Small intestine (tissue), 7 donors: ENCODE measurements at regions not wholly inside any gene's neighbourhood (a gene's known extent, or its start where the extent isn't known, plus 50 kb on each side); places are given as distances from the start of the nearest gene placed in this dataset.
A peak's percentile ranks its signal among the peaks of the same experiment; 100 is the strongest.

Source experiments
- DNase-seq, 2 donors: peaks; one replicate each; pipeline versions ENCODE4 v3.0.0 to v3.0.0-alpha.2; 2013
- FAIRE-seq: peaks from 2 replicates; lab custom pipeline; 2012; peaks lifted over from hg19 to GRCh38; lab: Jason Lieb, UNC
- H3K27ac ChIP-seq, 3 donors: one replicate each; pipeline ENCODE4 v1.5.1; 2013; ENCODE audit warnings: low read length in 2 of 3, mild to moderate bottlenecking in 2 of 3, control low read depth in 1 of 3, inconsistent platforms in 1 of 3, low read depth in 1 of 3, moderate library complexity in 1 of 3
- H3K27me3 ChIP-seq, 3 donors: one replicate each; pipeline ENCODE4 v1.6.1; 2013; ENCODE audit warnings: low read length in 3 of 3, inconsistent platforms in 1 of 3; ENCODE audit not compliant: control insufficient read depth in 3 of 3, insufficient read depth in 3 of 3
- H3K36me3 ChIP-seq, 3 donors: one replicate each; pipeline ENCODE4 v1.6.1; 2013; ENCODE audit warnings: low read length in 3 of 3, inconsistent platforms in 1 of 3, low read depth in 1 of 3, mild to moderate bottlenecking in 1 of 3, moderate library complexity in 1 of 3; ENCODE audit not compliant: control insufficient read depth in 3 of 3, insufficient read depth in 2 of 3
- H3K4me1 ChIP-seq, 3 donors: one replicate each; pipeline ENCODE4 v1.6.1; 2013; ENCODE audit warnings: low read length in 2 of 3, inconsistent platforms in 1 of 3, low read depth in 1 of 3, mild to moderate bottlenecking in 1 of 3, moderate library complexity in 1 of 3; ENCODE audit not compliant: control insufficient read depth in 3 of 3, insufficient read depth in 2 of 3
- H3K4me3 ChIP-seq, 3 donors: one replicate each; pipeline ENCODE4 v1.5.1; 2013; ENCODE audit warnings: low read length in 3 of 3, control low read depth in 1 of 3, inconsistent platforms in 1 of 3, low read depth in 1 of 3, mild to moderate bottlenecking in 1 of 3, moderate library complexity in 1 of 3
- H3K9me3 ChIP-seq, 2 donors: one replicate each; pipeline ENCODE4 v1.6.1; 2013; ENCODE audit warnings: low read depth in 1 of 2, low read length in 1 of 2; ENCODE audit not compliant: control insufficient read depth in 2 of 2, insufficient read depth in 1 of 2
- WGBS, 3 donors: extraction: QIAGEN DNeasy Blood & Tissue Kit; methylation state at CpG; one replicate each; pipeline ENCODE4 v1.1.7; 2013; 5-methylcytosine and 5-hydroxymethylcytosine counted together
- donor health status: healthy with polysubstance abuse.
- donor health status: control.
- donor health status: control.
- donor health status: Bipolar disorder and iron deficiency.
- donor health status: healthy.

- H3K27me3 ChIP-seq: peaks cover 0 to 3% (median 0%) of the 10 kb centered on the region in 3 donors
- H3K4me1 ChIP-seq: no peaks in the 10 kb centered on the region
- H3K9me3 ChIP-seq: peaks cover 0 to 4% of the 10 kb centered on the region in 2 donors
- FAIRE-seq: no peak
- no peak overlapping the region for H3K27ac ChIP-seq
- H3K4me3 ChIP-seq: no peak overlapping the region
- H3K36me3 ChIP-seq: no peaks in the 10 kb centered on the region
- 62 to 76% (median 69%) methylated on average over 8 of the region's 8 CpGs for WGBS, 3 donors
- no peak for DNase-seq
These were observed 220.3 kb downstream of the NFATC2 start for GRCh38 chr20:51322164-51322707.

- Histone ChIP-seq H3K4me1 (no peaks in the 10 kb centered on the region), H3K9me3 (peaks cover 0 to 7% of the 10 kb centered on the region in 2 donors), H3K27ac (no peak overlapping the region), H3K27me3 (peaks cover 0 to 3% (median 0%) of the 10 kb centered on the region in 3 donors), H3K4me3 (no peak overlapping the region), H3K36me3 (no peaks in the 10 kb centered on the region)
- DNase-seq (no peak), FAIRE-seq (no peak)
- WGBS, 3 donors: 80 to 84% (median 80%) methylated on average over 17 of the region's 17 CpGs
These were observed 221.0 kb downstream of the NFATC2 start for GRCh38 chr20:51321343-51322163.

DNA sequence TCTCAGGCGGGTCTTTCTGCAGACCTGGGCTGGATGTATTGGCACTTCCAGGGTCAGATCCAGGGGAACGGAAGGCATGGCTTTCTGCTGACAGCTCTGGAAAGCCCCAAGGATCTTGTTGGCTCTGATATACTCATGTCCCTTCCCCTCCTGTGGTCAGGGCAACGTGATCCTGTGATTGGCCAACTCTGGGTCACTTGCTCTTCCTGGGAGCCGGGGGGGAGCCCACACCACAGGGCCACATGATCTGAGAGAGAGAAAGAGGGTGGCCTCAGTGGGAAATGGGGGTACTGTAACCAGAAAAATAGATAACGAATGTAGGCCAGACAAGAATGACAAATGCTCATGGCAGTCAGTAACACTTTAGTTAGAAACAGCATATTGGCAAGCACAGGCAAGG lies 223.0 kb downstream of the NFATC2 start:
- no peak overlapping the region for H3K27ac ChIP-seq
- H3K9me3 ChIP-seq: peaks cover 0 to 7% of the 10 kb centered on the region in 2 donors
- H3K27me3 ChIP-seq: peaks cover 0 to 4% (median 0%) of the 10 kb centered on the region in 3 donors
- DNase-seq (no peak), FAIRE-seq (no peak)
- no peak overlapping the region for H3K4me3 ChIP-seq
- no peaks in the 10 kb centered on the region for H3K4me1 ChIP-seq
- H3K36me3 ChIP-seq: no peaks in the 10 kb centered on the region
- 68 to 77% (median 75%) methylated on average over 5 of the region's 5 CpGs for WGBS, 3 donors

DNA sequence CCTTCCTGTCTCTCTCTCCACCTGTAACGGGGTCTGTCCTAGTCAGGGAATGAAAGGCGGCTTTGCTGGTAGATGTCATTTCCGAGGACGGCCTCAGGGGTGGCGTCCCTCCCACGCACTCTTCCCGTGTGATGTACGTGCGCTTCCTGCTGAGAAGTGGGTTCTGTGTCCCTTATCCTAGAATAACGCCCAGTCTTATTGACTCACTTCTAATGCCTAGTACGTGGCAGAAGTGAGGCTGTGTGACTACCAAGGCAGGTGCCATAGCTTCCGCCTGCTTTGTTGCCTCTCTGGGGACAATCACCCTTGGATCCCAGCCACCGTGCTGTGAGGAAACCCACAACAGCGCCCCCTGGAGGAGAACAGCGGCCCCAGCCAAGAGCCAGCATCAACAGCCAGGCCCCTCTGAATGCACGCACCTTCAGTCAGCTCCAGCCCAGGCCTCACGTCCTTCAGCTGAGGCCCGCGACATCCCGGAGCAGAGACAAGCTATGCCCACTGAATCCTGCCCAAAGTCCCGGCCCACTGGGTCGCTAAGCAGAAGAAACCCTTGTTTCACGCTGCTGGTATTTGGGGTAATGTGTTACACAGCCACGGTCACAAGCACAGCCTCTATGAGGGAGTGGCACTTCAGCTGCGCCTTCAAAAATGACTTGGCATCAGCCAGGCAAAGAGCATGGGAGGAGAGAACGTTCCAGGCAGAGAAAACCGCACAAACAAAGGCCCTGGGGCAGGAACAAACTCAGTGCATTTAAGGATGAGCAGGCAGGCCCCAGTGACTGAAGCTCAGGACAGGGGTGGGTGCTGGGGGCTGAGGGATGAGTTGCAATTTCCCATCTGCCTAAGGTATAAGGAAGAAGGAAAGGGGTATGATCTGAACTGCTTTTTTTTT lies 224.2 kb downstream of the NFATC2 start:
- H3K4me3 ChIP-seq: no peak overlapping the region
- 43 to 52% (median 48%) methylated on average over 27 of the region's 27 CpGs for WGBS, 3 donors
- DNase-seq (peak; percentile 68 to 73), FAIRE-seq (no peak)
- H3K27me3 ChIP-seq: peaks cover 0 to 6% (median 0%) of the 10 kb centered on the region in 3 donors
- peaks cover 0 to 7% of the 10 kb centered on the region in 2 donors for H3K9me3 ChIP-seq
- H3K4me1 ChIP-seq: no peaks in the 10 kb centered on the region
- no peaks in the 10 kb centered on the region for H3K36me3 ChIP-seq
- no peak overlapping the region for H3K27ac ChIP-seq

DNA sequence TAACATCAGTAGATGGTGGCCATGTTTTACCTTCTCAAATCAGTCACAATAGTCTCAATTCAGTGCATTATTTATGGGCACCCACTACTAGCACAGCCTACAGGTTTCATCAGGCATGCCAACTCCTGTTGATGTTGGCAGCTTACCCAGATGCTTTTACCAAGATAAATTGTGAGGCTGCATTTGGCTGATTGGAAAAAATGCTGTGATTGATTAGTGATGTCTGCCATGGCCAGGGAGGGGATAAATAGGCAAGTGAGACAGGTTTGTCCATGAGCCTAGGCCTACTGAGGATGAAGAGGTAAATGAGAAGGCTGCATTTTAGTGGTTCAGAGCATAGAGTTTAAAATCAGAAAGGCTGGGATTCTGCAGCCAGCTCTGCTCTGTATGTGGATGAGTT lies 227.1 kb downstream of the NFATC2 start:
- H3K4me1 ChIP-seq: peaks cover 0 to 13% (median 0%) of the 10 kb centered on the region in 3 donors
- no peak for FAIRE-seq
- no peak for DNase-seq
- no peaks in the 10 kb centered on the region for H3K36me3 ChIP-seq
- H3K27ac ChIP-seq: no peak overlapping the region
- peaks cover 0 to 6% (median 0%) of the 10 kb centered on the region in 3 donors for H3K27me3 ChIP-seq
- H3K9me3 ChIP-seq: peaks cover 0 to 7% of the 10 kb centered on the region in 2 donors
- H3K4me3 ChIP-seq: no peak overlapping the region

DNA sequence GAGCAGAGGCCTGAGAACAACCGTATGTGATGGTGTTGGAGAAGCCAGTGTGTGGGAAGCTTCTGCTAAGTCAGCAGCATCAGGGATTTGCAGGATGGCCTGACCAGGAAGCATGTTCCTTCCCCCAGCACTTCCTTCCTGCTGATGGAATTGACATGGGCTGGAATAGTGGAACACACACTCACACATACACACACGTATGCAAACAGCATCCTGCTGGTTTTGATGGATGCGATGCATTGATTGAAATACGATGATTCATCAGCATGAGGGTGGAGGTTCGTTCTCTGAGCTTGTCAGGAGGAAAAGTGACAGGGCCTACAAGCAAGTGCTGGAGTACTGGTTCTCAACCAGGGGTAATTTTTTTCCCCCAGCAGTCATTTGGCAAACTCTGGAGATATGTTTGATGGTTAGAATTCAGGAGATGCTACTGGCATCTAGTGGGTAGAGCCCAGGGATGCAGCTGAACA lies 229.1 kb downstream of the NFATC2 start:
- WGBS, 3 donors: 76 to 84% (median 83%) methylated on average over 5 of the region's 5 CpGs
- Histone ChIP-seq H3K4me3 (no peak overlapping the region), H3K27me3 (peaks cover 0 to 6% (median 0%) of the 10 kb centered on the region in 3 donors), H3K9me3 (peaks cover 0 to 7% of the 10 kb centered on the region in 2 donors), H3K4me1 (peaks cover 0 to 18% (median 0%) of the 10 kb centered on the region in 3 donors), H3K36me3 (no peaks in the 10 kb centered on the region), H3K27ac (no peak overlapping the region)
- DNase-seq: no peak
- no peak for FAIRE-seq

DNA sequence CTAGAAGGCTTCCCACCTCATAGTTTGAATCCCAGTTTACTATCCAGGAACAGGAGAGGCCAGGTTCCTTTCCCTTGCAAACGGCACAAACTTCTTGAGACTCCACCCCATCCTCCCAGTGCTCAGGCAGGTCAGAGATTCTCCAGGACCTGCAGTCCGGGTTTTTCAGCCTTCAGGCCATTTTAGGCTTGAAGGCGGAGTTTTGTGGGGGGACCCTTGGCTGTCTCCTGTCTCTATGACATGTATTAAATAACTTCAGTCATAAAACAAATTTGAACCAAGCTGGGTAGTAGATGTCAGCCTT lies 230.1 kb downstream of the NFATC2 start:
- FAIRE-seq (no peak), DNase-seq (no peak)
- Histone ChIP-seq H3K4me3 (no peak overlapping the region), H3K36me3 (no peaks in the 10 kb centered on the region), H3K9me3 (peaks cover 0 to 7% of the 10 kb centered on the region in 2 donors), H3K4me1 (peaks cover 0 to 21% (median 0%) of the 10 kb centered on the region in 3 donors), H3K27me3 (peaks cover 0 to 6% (median 0%) of the 10 kb centered on the region in 3 donors), H3K27ac (no peak overlapping the region)
- WGBS, 3 donors: 43 to 54% (median 52%) methylated on average over 3 of the region's 3 CpGs
